Mesodermal cell (in vitro differentiated cells): ENCODE measurements at regions not wholly inside any gene's neighbourhood (a gene's known extent, or its start where the extent isn't known, plus 50 kb on each side); places are given as distances from the start of the nearest gene placed in this dataset.

ENCODE experiments used
- H3K27ac ChIP-seq: 2 replicates; pipeline ENCODE4 v1.7.0; 2013; ENCODE audit warnings: mild to moderate bottlenecking, low read depth, low read length, moderate library complexity; ENCODE audit not compliant: severe bottlenecking
- H3K36me3 ChIP-seq: 2 replicates; pipeline ENCODE4 v1.7.1; 2013; ENCODE audit warnings: mild to moderate bottlenecking, low read length, moderate library complexity; ENCODE audit not compliant: control insufficient read depth, insufficient read depth
- H3K4me1 ChIP-seq: one replicate; pipeline ENCODE4 v1.7.1; 2013; ENCODE audit warnings: mild to moderate bottlenecking, low read length; ENCODE audit not compliant: insufficient read depth, control insufficient read depth, poor library complexity, severe bottlenecking
- H3K4me3 ChIP-seq: 2 replicates; pipeline ENCODE4 v1.7.0; 2013; ENCODE audit warnings: low read length, control low read depth, mild to moderate bottlenecking; ENCODE audit not compliant: insufficient read depth, poor library complexity, severe bottlenecking; ENCODE audit errors: extremely low read depth
- H3K9me3 ChIP-seq: 2 replicates; pipeline ENCODE4 v1.7.1; 2013; ENCODE audit warnings: mild to moderate bottlenecking, low read length, moderate library complexity; ENCODE audit not compliant: control insufficient read depth
- WGBS, 2 experiments: methylation state at CpG; one replicate each; pipeline ENCODE4 v1.1.5; 2013; ENCODE audit warnings: missing lambda C conversion rate in 2 of 2; ENCODE audit not compliant: insufficient coverage in 2 of 2; 5-methylcytosine and 5-hydroxymethylcytosine counted together

DNA sequence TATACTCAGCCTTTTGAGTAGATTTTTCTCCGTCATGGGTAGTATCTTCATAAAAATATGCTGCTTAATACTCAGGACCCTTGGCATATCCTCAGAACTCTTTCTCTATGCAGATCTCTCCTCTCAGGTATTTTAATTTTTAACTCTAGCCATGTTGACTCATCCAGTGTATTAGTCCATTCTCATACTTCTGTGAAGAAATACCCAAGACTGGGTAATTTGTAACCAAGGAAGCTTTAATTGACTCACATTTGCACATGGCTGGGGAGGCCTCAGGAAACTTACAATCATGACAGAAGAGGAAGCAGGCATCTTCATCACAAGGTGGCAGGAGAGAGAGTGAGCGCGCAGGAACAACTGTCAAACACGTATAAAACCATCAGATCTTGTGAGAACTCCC lies 129.3 kb upstream of the CD96 start:
- no peaks in the 10 kb centered on the region for H3K4me1 ChIP-seq
- 89 to 94% methylated on average over 1 to 3 of the region's 4 CpGs for WGBS, 2 experiments
- H3K9me3 ChIP-seq: no peaks in the 10 kb centered on the region
- no peaks in the 10 kb centered on the region for H3K36me3 ChIP-seq
- H3K4me3 ChIP-seq: no peak overlapping the region
- no peak overlapping the region for H3K27ac ChIP-seq

- no peak overlapping the region for H3K4me3 ChIP-seq
- no peak overlapping the region for H3K27ac ChIP-seq
- no peaks in the 10 kb centered on the region for H3K9me3 ChIP-seq
- H3K36me3 ChIP-seq: no peaks in the 10 kb centered on the region
- no peaks in the 10 kb centered on the region for H3K4me1 ChIP-seq
Measured at GRCh38 chr3:111414531-111414930, 127.5 kb upstream of the CD96 start.

DNA sequence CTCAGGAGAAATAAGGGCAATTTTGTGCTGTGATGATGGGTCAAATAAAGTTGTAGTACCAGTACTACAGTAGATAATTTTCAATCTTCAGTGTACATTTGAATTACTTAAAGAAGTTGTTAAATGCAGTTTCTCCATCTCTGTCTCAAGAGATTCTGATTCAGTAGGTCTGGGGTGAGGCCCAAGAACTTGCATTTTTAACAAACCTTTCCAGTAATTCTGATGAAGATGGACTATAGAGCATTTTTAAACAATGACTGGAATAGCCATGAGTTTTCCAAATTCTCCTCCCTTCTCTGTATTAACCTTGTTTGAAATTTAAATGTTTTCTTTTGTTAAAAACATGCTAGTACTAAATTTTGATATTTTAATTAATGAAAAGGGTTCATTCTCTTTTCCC lies 127.0 kb upstream of the CD96 start:
- no peaks in the 10 kb centered on the region for H3K9me3 ChIP-seq

DNA sequence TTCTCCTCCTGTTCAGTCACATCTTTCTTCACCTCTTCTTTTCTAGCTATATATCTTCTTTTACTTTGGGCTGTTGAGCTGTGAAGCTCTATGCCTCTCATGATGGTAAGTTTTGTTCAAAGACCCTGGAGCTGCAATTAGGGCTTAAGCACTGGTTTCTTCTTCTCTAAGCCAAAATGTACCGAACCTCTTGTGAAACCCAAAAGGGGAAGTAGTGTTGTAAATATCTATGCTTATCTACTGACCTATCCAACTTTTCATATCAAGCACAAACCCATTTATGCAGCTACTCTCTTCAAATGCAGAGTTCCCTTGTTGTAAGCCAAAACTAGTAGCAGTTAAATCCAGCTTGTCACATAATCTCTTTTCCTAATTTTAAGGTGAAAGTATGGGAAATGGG lies 123.6 kb upstream of the CD96 start:
- Histone ChIP-seq H3K4me1 (no peaks in the 10 kb centered on the region), H3K4me3 (no peak overlapping the region), H3K36me3 (no peaks in the 10 kb centered on the region), H3K9me3 (no peaks in the 10 kb centered on the region), H3K27ac (no peak overlapping the region)
- WGBS, 2 experiments: no CpG with 5 or more reads among the region's 1 CpG

More for the DNA sequence above, 127.0 kb upstream of the CD96 start:
- Histone ChIP-seq H3K27ac (no peak overlapping the region), H3K4me1 (no peaks in the 10 kb centered on the region), H3K36me3 (no peaks in the 10 kb centered on the region), H3K4me3 (no peak overlapping the region)

GRCh38 chr3:111428301-111428700 lies 113.7 kb upstream of the CD96 start:
- Histone ChIP-seq H3K27ac (no peak overlapping the region), H3K9me3 (no peaks in the 10 kb centered on the region), H3K36me3 (no peaks in the 10 kb centered on the region), H3K4me3 (no peak overlapping the region), H3K4me1 (no peaks in the 10 kb centered on the region)

DNA sequence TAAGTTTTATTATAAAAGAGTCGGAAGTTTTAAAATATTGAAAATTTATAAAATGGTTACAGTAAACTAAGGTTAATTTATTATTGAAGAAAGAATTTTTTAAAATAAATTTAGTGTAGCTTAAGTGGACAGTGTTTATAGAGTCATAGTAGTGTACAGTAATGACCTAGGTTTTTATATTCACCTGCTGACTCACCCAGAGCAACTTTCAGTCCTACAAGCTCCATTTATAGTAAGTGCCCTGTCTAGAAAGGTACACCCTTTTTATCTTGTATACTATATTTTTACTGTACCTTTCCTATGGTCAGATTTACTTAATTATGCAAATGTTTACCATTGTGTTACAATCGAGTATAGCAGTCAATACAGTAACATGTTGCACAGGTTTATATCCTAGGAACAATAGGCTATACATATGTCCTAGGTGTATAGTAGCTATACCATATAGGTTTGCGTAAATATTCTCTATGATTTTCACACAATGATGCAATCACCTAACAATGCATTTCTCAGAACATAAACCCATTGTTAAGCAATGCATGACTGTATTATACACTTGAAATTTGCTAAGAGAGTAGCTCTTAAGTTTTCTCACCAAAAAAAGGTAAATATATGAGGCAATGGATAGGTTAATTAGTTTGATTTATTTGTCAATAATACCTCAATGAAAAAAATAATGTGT lies 106.9 kb upstream of the CD96 start:
- H3K36me3 ChIP-seq: no peaks in the 10 kb centered on the region
- no peaks in the 10 kb centered on the region for H3K4me1 ChIP-seq
- H3K9me3 ChIP-seq: no peaks in the 10 kb centered on the region
- H3K27ac ChIP-seq: no peak overlapping the region
- H3K4me3 ChIP-seq: no peak overlapping the region
- WGBS, 2 experiments: no CpG with 5 or more reads among the region's 3 CpGs

GRCh38 chr3:111438283-111438682 lies 103.7 kb upstream of the CD96 start:
- H3K9me3 ChIP-seq: no peaks in the 10 kb centered on the region
- no peaks in the 10 kb centered on the region for H3K4me1 ChIP-seq
- no peak overlapping the region for H3K4me3 ChIP-seq
- H3K27ac ChIP-seq: no peak overlapping the region
- no peaks in the 10 kb centered on the region for H3K36me3 ChIP-seq
- WGBS, 2 experiments: 81 to 100% methylated on average over 1 to 2 of the region's 3 CpGs

DNA sequence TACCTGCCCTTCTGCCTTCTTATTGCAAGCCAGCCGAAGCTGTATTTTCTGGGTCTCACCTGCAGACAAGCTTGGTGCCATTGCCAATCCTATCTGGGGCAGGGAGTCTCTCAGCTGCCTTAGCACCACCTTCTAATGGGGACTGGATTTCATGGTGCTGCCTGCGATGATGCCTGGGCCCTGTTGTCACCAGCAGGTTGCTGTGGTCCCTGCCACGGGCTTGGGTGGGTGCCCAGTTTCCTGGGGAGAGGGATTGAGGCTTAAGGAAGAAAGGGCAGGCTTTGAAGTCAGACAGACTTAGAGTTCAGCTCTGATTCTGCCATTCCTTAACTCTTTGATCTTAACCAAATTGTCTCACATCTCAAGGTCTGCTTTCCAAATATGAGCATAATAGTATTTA lies 87.4 kb upstream of the CD96 start:
- Histone ChIP-seq H3K4me3 (no peak overlapping the region), H3K4me1 (no peaks in the 10 kb centered on the region), H3K36me3 (no peaks in the 10 kb centered on the region), H3K27ac (no peak overlapping the region), H3K9me3 (no peaks in the 10 kb centered on the region)
- 82 to 91% methylated on average over 1 to 2 of the region's 3 CpGs for WGBS, 2 experiments

- no peaks in the 10 kb centered on the region for H3K4me1 ChIP-seq
- H3K9me3 ChIP-seq: no peaks in the 10 kb centered on the region
Measured at GRCh38 chr3:111465081-111465670, 76.8 kb upstream of the CD96 start.

DNA sequence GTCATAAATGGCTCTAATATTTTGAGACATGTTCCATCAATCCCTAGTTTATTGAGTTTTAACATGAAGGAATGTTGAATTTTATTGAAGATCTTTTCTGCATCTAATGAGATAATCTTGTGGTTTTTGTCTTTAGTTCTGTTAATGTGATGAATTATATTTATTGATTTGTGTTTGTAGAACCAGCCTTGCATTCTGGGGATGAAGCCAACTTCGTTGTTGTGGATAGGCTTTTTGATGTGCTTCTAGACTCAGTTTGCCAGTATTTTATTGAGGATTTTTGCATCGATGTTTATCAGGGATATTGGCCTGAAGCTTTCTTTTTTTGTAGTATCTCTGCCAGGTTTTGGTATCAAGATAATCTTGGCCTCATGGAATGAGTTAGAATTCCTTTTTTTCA lies 72.0 kb upstream of the CD96 start:
- H3K4me1 ChIP-seq: peaks cover 3% of the 10 kb centered on the region
- H3K27ac ChIP-seq: no peak overlapping the region
- no peak overlapping the region for H3K4me3 ChIP-seq
- WGBS, 2 experiments: 90 to 100% methylated on average over 1 to 2 of the region's 2 CpGs
- H3K9me3 ChIP-seq: no peaks in the 10 kb centered on the region
- H3K36me3 ChIP-seq: no peaks in the 10 kb centered on the region

More at GRCh38 chr3:111465081-111465670, 76.8 kb upstream of the CD96 start:
- Histone ChIP-seq H3K4me3 (no peak overlapping the region), H3K36me3 (no peaks in the 10 kb centered on the region), H3K27ac (no peak overlapping the region)
- no CpG with 5 or more reads among the region's 2 CpGs for WGBS, 2 experiments

DNA sequence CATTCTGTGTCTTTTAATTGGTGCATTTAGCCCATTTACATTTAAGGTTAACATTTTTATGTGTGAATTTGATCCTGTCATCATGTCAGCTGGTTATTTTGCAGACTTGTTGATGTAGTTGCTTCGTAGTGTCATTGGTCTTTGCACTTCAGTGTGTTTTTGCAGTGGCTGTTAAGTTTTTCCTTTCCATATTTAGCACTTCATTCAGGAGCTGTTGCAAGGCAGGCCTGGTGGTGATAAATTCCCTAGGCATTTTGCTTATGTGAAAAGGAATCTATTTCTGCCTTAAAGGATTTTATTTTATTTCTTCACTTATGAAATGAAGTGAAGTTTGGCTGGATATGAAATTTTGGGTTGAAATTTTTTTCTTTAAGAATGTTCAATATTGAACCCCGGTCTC lies 70.2 kb upstream of the CD96 start:
- Histone ChIP-seq H3K36me3 (no peaks in the 10 kb centered on the region), H3K27ac (no peak overlapping the region), H3K4me1 (peaks cover 3% of the 10 kb centered on the region), H3K4me3 (no peak overlapping the region), H3K9me3 (no peaks in the 10 kb centered on the region)
- WGBS, 2 experiments: 83% methylated on average over 1 of the region's 2 CpGs; no CpG with 5 or more reads in 1 of the 2 experiments
